GM12891 (cell line): ENCODE measurements at regions not wholly inside any gene's neighbourhood (a gene's known extent, or its start where the extent isn't known, plus 50 kb on each side); places are given as distances from the start of the nearest gene placed in this dataset.
"Not testable (repeated sequence)": the region's sequence is repeated elsewhere in the genome, so short reads cannot be mapped to it uniquely, and the experiment has no call there.

Experiments
- DNase-seq: peaks from one replicate; pipeline ENCODE4 v3.0.0; 2011; ENCODE audit warnings: low spot score; ENCODE audit not compliant: insufficient read length
- FAIRE-seq: peaks from 2 replicates; lab custom pipeline; 2011; peaks lifted over from hg19 to GRCh38; lab: Jason Lieb, UNC
- PAX5 ChIP-seq: IDR thresholded peaks from 2 replicates; pipeline ENCODE4 v1.6.1; 2011; ENCODE audit warnings: low read length, moderate library complexity, mild to moderate bottlenecking; ENCODE audit not compliant: insufficient read depth, severe bottlenecking
- POLR2A ChIP-seq: IDR thresholded peaks from 2 replicates; pipeline ENCODE4 v1.6.1; 2011; ENCODE audit warnings: low read depth, low read length, control low read depth
- POLR2AphosphoS5 ChIP-seq: IDR thresholded peaks from 2 replicates; pipeline ENCODE4 v1.6.1; 2011; ENCODE audit warnings: low read depth, low read length, control low read depth
- POU2F2 ChIP-seq: IDR thresholded peaks from 2 replicates; pipeline ENCODE4 v1.6.1; 2011; ENCODE audit warnings: low read depth, mild to moderate bottlenecking, control low read depth, low read length, moderate library complexity
- SPI1 ChIP-seq: IDR thresholded peaks from 2 replicates; pipeline ENCODE4 v1.6.1; 2011; ENCODE audit warnings: low read depth, low read length, control low read depth
- TAF1 ChIP-seq: IDR thresholded peaks from 2 replicates; pipeline ENCODE4 v1.6.1; 2011; ENCODE audit warnings: low read depth, low read length, control low read depth

DNA sequence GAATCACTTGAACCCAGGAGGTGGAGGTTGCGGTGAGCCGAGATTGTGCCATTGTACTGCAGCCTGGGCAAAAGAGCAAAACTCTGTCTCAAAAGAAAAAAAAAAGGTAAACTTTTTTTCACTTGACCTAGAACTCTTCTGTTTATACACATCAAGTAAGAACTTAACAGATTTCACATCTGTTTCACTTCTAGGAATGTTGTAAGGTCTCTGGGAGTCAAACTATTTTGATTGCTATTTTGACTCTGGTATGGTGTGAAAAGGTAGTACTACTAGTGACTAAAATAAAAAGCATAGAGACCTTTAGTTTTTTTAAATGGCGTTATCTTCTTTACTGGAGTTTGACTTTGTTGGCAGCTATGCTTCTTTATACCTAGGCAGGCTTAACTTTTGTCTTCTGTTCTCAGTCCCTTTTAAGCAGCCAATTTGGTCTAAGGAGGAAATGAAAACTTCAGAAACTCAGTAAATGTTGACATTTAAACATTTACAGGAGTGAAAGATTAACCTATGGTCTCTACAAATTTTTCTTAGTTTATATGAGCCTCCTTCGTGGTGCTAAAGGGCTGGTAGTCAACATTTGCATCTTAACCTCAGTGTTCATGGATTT is 84.7 kb downstream of the METTL2B start:
- not testable (repeated sequence) for DNase-seq, FAIRE-seq

DNA sequence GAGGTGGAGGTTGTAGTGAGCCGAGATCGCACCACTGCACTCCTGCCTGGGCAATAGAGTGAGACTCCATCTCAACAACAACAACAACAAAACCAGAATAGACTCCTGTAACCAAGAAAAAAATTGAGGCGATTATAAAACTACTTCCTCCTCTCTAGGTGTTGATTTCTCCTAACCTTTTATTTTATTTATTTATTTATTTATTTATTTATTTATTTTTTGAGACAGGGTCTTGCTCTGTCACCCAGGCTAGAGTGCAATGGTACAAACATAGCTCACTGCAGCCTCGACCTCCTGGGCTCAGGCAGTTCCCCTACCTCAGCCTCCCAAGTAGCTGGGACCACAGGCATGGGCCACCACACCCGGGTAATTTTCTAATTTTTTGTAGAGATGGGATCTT is 86.2 kb downstream of the METTL2B start:
- DNase-seq, FAIRE-seq: not testable (repeated sequence)

DNA sequence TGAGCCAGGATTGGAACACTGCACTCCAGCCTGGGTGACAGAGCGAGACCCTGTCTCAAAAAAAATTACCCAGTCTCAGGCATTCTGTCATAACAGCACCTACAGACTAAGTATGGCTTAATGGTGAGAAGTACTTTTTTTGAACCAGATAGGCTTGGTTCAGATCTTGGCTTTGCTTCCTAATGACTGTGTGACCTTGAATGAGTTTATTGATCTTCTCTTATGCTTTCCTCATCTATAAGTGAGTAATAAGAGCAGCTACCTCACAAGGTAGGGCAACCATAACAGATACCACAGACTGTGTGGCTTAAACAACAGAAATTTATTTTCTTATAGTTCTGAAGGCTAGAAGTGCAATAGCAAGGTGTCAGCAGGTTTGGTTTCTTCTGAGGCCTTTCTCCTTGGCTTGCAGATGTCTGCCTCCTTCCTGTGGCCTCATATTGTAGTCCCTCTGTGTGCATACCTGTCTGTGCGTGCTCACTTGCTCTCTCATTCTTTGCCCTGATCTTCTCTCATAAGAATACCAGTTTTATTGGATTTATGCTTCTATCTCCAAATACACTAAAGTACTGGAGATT is 87.7 kb downstream of the METTL2B start:
- DNase-seq, FAIRE-seq: not testable (repeated sequence)

DNA sequence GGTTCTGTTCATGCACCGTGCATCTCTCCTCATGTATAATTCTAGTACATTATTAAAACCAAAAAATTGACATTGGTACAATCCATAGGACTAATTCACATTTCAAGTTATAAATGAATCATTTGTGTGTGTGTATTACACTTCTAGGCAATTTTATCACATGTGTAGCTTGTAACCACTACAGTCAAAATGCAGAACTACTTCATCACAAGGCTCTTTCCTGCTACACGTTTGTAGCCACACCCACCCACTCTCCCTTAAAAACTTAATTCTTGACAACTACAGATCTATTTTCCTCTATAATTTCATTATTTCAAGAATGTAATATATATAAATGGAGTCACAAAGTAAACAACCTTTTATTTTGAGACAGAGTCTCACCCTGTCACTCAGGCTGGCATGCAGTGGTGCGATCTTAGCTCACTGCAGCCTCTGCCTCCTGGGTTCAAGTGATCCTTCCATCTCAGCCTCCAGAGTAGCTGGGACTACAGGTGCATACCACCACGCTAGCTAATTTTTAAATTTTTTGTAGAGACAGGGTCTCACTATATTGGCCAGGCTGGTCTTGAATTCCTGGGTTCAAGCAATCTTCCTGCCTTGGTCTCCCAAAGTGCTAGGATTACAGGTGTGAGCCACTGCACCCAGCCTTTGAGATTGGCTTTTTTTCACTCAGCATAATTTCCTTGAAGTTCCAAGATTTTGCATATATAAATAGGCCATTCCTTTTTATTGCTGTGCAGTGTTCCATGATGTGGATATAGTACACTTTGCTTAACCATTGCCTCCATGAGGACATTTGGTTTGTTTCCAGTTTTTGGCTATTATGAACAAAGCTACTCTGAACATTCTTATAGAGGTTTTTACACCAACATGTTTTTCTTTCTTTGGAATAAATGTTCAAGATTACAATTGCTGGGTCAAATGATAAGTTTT is 88.7 kb downstream of the METTL2B start:
- FAIRE-seq, DNase-seq: not testable (repeated sequence)

DNA sequence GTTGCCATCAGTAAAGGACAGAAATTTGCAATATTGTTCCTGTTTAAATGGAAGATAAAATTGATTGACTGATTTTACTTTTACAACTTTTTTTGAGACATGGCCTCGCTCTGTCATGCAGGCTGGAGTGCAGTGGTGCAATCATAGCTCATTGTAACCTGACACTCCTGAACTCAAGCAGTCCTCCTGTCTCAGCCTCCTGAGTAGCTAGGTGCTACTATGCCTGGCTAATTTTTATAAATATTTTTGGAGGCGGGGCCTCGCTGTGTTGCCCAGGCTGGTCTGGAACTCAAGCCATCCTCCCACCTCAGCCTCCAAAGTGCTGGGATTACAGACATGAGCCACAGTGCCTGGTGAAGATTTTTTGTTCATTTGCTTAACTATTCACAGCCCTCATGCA is 96.8 kb upstream of the GARIN1A start:
- not testable (repeated sequence) for FAIRE-seq, DNase-seq

GRCh38 chr7:128576953-128577352 is 95.1 kb upstream of the GARIN1A start:
- not testable (repeated sequence) for FAIRE-seq, DNase-seq

- not testable (repeated sequence) for DNase-seq, FAIRE-seq
Observed at GRCh38 chr7:128579843-128580242, 92.2 kb upstream of the GARIN1A start.

GRCh38 chr7:128581100-128581499 is 91.0 kb upstream of the GARIN1A start:
- not testable (repeated sequence) for FAIRE-seq, DNase-seq

- not testable (repeated sequence) for FAIRE-seq, DNase-seq
Observed at GRCh38 chr7:128581825-128582561, 90.1 kb upstream of the GARIN1A start.

DNA sequence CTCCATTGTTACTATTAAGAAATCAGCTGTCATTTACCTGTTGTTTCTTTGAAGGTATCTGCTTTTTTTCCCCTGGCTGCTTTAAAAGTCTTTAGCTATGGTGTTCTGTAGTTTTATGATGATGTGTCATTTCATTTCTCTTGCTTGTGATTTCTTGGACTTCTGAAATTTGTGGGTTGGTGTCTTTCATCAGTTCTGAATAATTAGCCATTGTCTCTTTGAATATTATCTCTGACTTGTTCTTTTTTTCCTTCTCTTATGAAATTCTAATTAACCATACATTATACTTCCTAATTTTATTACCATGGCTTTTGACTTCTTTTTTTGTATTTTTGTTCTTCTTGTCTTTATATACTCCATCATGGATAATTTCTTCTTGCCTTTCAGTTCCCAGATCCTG is 85.4 kb upstream of the GARIN1A start:
- FAIRE-seq, DNase-seq: not testable (repeated sequence)

DNA sequence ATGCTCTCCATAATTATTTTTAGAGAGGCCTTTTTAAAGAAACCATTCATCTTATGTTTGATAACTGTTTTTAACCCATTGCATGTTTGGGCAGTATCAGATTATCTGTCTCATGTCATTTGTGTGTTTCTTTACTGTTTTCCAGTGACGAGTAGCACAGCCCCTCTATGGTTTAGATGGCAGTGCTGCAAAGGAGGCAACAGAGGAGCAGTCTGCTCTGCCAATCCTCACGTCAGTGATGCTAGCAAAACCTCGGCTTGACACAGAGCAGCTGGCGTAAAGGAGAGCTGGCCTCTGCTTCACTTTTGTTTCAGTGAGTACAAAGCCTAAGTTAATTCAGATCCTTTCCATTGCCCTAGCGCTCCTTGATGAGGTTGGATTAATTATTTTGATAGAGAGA is 80.4 kb upstream of the GARIN1A start:
- TF ChIP-seq POLR2AphosphoS5 (no peak), POU2F2 (no peak), SPI1 (no peak), PAX5 (no peak), TAF1 (no peak), POLR2A (no peak)
- DNase-seq (no peak), FAIRE-seq (no peak)

GRCh38 chr7:128592209-128592608 is 79.9 kb upstream of the GARIN1A start:
- not testable (repeated sequence) for FAIRE-seq, DNase-seq

DNA sequence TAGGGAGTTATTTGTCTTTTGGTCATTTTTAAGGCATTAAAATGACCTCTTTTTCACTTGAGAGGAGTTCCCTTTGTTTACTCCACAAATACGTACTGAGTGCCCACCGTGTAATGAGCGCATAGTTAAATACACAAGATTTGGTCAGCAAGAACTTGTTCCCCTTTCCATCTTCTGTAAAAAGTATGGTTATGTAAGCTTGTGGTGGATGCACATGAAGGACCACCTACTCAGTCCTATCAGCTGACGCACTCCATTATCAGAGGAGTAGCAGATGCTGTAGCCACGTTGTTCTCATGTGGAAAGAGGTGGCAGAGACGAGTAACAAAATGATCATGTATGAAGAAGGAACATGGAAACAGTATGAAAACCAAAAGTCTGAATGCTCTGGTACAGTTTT is 78.0 kb upstream of the GARIN1A start:
- not testable (repeated sequence) for DNase-seq, FAIRE-seq

DNA sequence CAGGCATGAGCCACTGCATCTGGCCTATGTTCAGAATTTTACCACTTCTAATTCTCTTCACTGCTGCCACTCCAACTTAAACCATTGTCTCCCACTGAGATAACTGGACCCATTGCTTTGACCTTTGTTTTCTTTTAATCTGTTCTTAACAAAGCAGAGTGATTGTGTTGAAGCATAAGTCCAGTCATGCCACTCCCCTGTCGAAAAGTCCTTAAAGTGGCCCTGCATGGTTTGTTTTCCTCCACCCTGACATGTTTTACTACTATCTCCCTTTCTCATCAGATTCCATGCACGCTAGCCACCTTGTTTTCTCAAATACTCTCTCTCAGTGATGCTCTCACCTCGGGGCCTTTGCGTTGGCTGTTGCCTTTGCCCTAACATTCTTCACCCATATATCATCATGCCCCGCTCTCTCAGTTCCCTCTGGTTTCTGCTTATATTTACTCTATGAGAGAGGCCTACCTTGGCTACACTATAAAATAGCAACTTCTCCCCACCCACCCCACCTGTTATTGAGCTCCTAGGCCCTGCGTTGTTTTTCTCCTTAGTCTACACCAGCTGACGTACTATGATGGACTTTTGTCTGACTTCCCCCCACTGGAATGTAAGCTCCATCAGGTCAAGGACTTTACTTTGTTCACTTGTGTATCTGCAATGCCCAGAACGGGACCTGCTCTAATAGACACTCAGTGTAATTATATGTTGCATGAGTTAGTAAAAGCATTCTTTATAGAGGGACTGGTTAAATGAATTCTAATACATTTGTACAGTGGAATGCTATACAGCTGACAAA is 75.6 kb upstream of the GARIN1A start:
- FAIRE-seq, DNase-seq: not testable (repeated sequence)

DNA sequence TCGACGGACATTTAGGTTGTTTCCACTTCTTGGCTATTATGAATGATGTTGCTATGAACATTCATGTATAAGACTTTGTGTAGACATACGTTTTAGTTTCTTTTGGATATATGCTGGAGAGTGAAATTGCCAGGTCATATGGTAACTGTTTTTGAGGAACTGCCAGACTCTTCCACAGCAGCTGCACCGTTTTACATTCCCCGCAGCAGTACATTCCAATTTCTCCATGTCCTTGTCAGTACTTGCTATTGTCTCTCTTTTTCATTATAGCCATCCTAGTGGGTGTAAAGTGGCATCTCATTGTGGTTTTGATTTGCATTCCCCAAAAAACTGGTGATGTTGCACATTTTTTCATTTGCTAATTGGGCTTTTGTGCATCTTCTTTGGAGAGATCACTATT is 73.1 kb upstream of the GARIN1A start:
- DNase-seq, FAIRE-seq: not testable (repeated sequence)

DNA sequence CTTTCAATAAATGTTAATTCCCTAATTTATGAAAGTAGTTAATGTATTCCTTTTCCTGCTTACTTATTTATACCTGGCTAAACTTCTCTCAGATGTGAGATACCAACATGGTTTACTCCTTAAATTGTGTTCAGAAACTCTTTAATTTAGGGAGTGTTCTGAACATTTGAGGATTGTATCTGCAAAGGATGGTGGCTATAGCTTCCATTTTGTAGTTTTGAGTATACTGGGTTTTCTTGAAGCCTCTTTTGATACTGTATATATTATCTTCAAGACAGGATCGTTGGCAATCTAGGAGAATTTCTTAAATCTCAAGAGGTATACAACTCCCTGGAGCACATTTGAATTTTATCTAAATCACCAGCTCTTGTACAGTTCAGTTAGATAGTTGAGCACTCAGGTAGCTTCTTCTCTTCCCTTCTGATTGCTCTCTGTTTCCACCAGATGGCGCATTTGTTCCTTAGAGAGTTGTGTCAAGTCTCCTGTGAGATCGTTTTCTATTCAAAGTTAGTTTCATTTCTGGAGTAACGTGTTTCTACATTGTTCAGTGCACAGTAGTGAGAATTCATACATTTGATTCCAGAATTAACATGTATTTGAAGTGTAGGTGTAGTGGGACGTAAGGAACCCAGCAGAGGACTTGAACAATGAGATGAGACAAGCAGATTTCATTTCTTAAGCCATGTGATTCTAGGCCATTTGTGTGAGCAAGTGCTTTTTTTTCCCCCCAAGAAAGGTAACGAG is 63.2 kb upstream of the GARIN1A start:
- DNase-seq: not testable (repeated sequence)
- peak; percentile 96 for FAIRE-seq
